Effector memory CD4-positive, alpha-beta T cell (primary cell): ENCODE measurements at regions not wholly inside any gene's neighbourhood (a gene's known extent, or its start where the extent isn't known, plus 50 kb on each side); places are given as distances from the start of the nearest gene placed in this dataset.
"Not testable (repeated sequence)": the region's sequence is repeated elsewhere in the genome, so short reads cannot be mapped to it uniquely, and the experiment has no call there.

Source experiments
- DNase-seq, 3 donors: peaks; one replicate each; pipeline ENCODE4 v3.0.0-alpha.2; 2020
- H3K27ac ChIP-seq: 2 replicates; pipeline ENCODE4 v1.7.0; 2013; ENCODE audit warnings: mild to moderate bottlenecking, low read length, moderate library complexity; ENCODE audit not compliant: insufficient read depth, poor library complexity, severe bottlenecking
- H3K27me3 ChIP-seq: replicated peaks from 2 replicates; pipeline ENCODE4 v1.7.0; 2013; ENCODE audit warnings: mild to moderate bottlenecking, low read length; ENCODE audit not compliant: insufficient read depth, control insufficient read depth, poor library complexity, severe bottlenecking
- H3K36me3 ChIP-seq: 2 replicates; pipeline ENCODE4 v1.7.0; 2013; ENCODE audit warnings: mild to moderate bottlenecking, low read length, moderate library complexity; ENCODE audit not compliant: control insufficient read depth, insufficient read depth
- H3K4me1 ChIP-seq: 2 replicates; pipeline ENCODE4 v1.7.0; 2013; ENCODE audit warnings: low read length, mild to moderate bottlenecking; ENCODE audit not compliant: control insufficient read depth, insufficient read depth, poor library complexity, severe bottlenecking
- H3K4me3 ChIP-seq: 2 replicates; pipeline ENCODE4 v1.7.0; 2013; ENCODE audit warnings: low read length, low read depth, mild to moderate bottlenecking; ENCODE audit not compliant: insufficient read depth, poor library complexity, severe bottlenecking
- H3K9me3 ChIP-seq: 2 replicates; pipeline ENCODE4 v1.7.0; 2013; ENCODE audit warnings: mild to moderate bottlenecking, low read length, moderate library complexity; ENCODE audit not compliant: control insufficient read depth

DNA sequence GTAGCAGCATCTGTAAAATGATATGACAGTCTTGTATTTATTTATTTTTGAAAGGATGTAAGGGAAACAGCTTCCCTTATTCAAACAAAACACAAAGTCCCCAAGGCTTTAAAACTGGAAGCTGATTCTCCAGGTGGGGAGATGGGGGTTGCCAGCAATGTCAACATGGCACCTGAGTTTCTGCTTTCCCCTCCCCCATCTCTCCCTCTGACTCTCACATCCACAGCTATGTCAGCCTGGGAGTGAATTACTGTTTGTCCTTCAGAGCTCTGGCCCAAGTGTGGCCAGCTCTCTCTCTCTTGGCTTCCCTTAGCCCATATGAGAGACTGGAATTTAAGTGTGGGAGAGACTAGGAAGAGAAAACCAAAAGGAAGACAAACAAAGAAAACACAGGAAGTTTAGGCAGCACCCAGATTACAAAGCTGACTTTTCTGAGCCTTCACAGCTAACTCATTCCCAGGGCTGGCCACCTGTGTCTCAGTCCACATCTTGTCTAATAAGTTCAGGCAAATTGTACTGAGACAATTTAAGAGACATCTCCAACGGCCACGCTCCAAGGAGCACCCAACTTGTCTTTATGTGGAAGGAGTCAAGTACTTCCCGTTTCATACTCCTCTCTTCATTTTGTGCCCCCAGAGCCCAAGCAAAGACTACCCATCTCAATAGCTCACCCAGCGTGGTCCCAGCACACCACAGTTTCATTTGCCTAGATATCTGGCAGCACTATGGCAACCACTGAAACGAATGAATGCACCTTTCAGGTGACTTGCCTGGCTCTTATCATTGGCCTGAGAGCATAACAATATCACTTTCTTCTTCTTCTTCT, 69.2 kb downstream of the SOX9 start:
- Histone ChIP-seq H3K27ac (no peak overlapping the region), H3K4me3 (no peak overlapping the region), H3K9me3 (no peaks in the 10 kb centered on the region), H3K4me1 (no peaks in the 10 kb centered on the region), H3K27me3 (no peaks in the 10 kb centered on the region), H3K36me3 (no peaks in the 10 kb centered on the region)
- no peak for DNase-seq

DNA sequence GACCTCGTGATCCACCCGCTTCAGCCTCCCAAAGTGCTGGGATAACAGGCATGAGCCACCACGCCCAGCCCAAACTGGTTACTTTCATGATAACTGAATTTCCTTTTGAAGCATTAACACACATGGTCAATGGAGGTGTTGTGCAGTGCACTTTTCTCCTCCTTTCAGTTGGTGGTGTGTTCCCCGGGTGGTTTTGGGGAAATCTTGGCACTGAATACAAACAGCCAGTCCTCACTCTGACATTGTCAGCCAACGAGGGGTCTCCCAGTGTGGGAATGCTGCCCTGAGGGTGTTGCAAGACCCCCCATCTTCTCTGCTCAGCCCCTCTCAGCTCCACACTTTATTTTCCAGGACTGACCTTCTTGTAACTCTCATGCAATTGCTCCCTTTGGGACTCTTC, 70.5 kb downstream of the SOX9 start:
- DNase-seq = no peak
- no peaks in the 10 kb centered on the region for H3K36me3 ChIP-seq

DNA sequence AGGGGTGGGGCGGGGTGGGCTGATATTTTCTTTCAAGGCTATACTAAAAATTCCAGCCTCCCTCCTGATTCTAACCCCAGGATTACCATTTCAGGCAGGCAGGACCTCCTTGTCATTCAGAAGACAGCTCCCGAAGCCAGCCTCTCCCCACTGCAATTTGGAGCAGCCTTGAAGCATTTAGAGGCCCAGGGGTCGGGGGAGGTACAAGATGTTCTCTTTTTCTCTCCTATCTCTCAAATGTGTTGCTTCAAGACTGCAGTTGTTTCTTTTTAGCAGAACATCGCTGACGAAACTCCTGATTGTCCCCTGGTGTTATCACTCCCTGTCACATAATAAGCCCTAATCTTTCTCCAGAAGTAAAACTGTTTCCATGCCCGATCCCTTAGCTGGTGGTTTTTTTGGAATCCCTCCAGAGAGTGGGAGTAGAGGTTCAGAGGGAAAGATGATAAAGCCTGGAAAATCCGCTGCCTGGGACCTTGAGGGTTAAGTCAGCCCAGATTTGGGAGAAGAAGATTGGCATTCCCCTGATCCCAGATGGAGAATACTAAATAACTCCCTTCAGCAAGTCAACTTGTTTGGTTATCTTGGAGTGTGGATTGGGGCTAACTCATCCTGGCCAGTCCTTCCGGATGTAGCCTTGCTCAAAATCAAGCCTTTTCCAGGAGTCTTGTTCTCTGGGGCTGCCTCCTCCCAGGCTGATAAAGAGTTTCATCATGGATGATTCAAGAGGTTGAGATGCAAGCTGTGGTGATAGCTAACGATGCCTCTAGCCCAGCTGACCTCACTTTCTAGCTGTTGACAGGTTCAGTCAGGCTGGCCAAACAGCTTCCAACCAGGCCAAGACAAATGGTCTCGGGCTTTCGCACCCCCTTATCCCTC, 71.3 kb downstream of the SOX9 start:
- Histone ChIP-seq H3K27ac (no peak overlapping the region), H3K27me3 (no peaks in the 10 kb centered on the region), H3K36me3 (no peaks in the 10 kb centered on the region), H3K9me3 (no peaks in the 10 kb centered on the region), H3K4me3 (no peak overlapping the region), H3K4me1 (no peaks in the 10 kb centered on the region)
- DNase-seq = no peak

More for the DNA sequence above, 70.5 kb downstream of the SOX9 start:
- Histone ChIP-seq H3K9me3 (no peaks in the 10 kb centered on the region), H3K4me1 (no peaks in the 10 kb centered on the region), H3K27ac (no peak overlapping the region), H3K27me3 (no peaks in the 10 kb centered on the region), H3K4me3 (no peak overlapping the region)

DNA sequence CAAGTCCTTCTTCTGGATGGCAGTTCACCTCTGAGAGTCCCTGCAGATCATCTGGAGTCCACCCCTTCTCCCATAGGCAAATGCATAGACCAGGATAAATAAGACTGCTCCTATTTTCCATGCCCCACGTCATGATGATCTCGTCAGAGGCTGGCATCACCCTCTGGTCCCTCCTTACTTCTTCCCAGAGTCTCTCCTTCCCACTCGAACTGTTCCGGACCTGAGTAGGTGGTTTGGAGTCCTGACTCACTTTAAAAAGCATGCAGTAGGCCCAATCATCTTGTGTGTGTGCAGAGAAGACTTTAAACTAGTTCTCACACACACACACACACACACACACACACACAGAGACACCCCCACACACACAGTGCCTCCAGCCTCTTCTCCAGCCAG, 72.0 kb downstream of the SOX9 start:
- no peak for DNase-seq
- no peak overlapping the region for H3K27ac ChIP-seq
- no peaks in the 10 kb centered on the region for H3K27me3 ChIP-seq
- H3K4me1 ChIP-seq = no peaks in the 10 kb centered on the region
- H3K4me3 ChIP-seq = no peak overlapping the region
- H3K36me3 ChIP-seq = no peaks in the 10 kb centered on the region
- H3K9me3 ChIP-seq = no peaks in the 10 kb centered on the region

DNA sequence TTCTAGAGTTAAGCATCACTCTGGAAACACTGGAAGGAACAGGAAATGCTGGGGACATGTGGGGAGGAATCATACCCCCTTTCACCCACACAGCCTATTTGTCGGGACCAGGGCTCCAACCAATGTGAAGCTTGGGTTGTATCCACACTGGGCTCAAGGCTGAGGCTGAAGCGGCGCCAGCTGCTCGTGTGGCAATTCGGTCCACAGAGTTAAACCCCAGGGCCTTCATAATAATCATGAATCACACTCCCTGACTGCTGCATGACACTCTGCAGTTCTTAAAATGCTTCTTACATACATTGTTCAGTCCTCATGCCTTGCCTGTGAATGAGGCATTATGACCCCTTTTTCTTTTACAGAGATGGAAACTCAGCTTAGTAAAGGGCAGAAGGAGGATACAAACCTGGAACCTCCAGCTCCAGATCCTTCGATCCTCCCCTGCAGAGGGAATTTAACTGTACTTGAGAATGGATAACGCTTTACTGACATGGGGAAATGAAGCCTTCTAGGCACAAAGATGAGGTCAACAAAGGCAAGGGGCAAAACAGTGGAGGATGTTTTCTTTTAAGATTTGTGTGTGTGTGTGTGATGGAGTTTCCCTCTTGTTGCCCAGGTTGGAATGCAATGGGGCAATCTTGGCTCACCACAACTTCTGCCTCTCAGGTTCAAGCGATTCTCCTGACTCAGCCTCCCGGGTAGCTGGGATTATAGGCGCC, 72.7 kb downstream of the SOX9 start:
- no peaks in the 10 kb centered on the region for H3K4me1 ChIP-seq
- H3K27ac ChIP-seq = no peak overlapping the region
- no peaks in the 10 kb centered on the region for H3K9me3 ChIP-seq
- H3K36me3 ChIP-seq = no peaks in the 10 kb centered on the region
- no peak for DNase-seq
- no peak overlapping the region for H3K4me3 ChIP-seq
- H3K27me3 ChIP-seq = no peaks in the 10 kb centered on the region

DNA sequence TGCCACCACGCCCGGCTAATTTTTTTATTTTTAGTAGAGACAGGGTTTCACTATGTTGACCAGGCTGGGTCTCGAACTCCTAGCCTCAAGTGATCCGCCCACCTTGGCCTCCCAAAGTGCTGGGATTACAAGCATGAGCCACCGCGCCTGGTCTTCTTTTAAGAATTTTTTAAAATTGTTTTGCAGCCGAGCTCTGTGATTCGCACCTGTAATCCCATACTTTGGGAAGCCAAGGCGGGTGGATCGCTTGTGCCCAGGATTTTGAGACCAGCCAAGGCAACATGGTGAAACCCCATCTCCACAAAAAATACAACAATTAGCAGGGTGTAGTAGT, 73.3 kb downstream of the SOX9 start:
- not testable (repeated sequence) for DNase-seq, H3K4me3 ChIP-seq, H3K9me3 ChIP-seq, H3K4me1 ChIP-seq, H3K27me3 ChIP-seq, H3K36me3 ChIP-seq, H3K27ac ChIP-seq

DNA sequence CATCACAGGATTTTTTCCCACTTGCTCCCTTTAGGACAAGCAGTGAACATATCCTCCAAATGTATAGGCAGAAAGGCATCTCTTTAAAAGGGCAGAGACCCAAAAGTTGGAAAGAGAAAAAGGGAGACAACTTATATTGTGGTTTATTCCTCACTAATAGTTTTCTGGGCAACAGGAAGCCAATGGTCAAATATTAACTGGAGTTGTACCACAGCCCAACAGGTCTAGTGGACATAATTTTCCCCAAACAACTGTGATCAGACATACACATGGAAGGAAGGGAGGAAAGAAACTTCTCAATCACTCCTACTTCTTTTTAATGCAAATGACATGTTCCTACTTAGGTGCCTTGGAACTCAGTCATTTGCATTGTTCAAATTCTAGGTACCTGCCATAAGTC, 78.4 kb downstream of the SOX9 start:
- H3K27ac ChIP-seq = no peak overlapping the region
- no peak for DNase-seq
- H3K9me3 ChIP-seq = no peaks in the 10 kb centered on the region
- no peaks in the 10 kb centered on the region for H3K36me3 ChIP-seq
- H3K4me3 ChIP-seq = no peak overlapping the region
- no peaks in the 10 kb centered on the region for H3K4me1 ChIP-seq
- H3K27me3 ChIP-seq = no peaks in the 10 kb centered on the region

DNA sequence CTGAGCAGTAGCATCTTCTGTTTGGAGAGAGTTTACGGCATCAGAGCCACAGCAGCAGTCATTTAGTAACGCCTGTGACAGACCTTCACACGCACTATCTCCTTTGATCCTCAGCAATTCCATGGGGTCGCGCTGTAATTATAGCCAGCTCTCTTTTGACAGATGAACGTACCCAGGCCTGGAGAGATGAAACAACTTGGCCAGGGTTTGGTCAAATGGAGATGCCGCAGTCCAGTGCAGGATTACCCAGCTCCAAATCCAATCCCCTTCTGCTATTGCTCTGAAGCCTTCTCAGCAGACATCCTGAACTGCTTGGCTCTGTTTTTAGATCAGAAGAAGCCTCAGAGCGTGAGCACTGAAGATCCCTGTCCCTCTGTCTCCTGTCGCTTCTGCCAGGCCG, 83.9 kb downstream of the SOX9 start:
- no peaks in the 10 kb centered on the region for H3K9me3 ChIP-seq
- DNase-seq = no peak

DNA sequence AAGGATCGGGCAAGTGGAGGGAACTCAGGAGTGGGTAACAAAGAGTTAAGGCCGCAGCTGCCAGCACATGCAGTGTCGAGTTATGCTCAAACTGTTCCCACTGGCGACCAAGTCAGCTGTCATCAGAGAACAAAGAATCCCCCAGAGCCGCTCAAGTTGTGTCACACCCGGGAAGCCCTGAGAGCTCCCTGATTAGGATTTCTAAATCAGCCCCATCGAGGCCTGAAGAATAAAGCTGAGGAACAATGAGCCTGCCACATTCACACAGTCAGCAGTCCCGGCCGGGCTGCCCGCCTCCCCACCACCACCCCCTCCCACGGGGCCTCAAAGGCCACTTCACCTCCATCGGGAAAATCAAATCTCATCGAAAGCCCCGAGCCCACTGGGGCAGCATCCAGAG, 84.5 kb downstream of the SOX9 start:
- no peaks in the 10 kb centered on the region for H3K36me3 ChIP-seq
- H3K27me3 ChIP-seq = no peaks in the 10 kb centered on the region
- no peaks in the 10 kb centered on the region for H3K4me1 ChIP-seq
- H3K27ac ChIP-seq = no peak overlapping the region
- H3K9me3 ChIP-seq = no peaks in the 10 kb centered on the region
- H3K4me3 ChIP-seq = no peak overlapping the region
- DNase-seq = no peak

More for the DNA sequence above, 83.9 kb downstream of the SOX9 start:
- H3K4me1 ChIP-seq = no peaks in the 10 kb centered on the region
- no peaks in the 10 kb centered on the region for H3K36me3 ChIP-seq
- H3K4me3 ChIP-seq = no peak overlapping the region
- no peaks in the 10 kb centered on the region for H3K27me3 ChIP-seq
- no peak overlapping the region for H3K27ac ChIP-seq

DNA sequence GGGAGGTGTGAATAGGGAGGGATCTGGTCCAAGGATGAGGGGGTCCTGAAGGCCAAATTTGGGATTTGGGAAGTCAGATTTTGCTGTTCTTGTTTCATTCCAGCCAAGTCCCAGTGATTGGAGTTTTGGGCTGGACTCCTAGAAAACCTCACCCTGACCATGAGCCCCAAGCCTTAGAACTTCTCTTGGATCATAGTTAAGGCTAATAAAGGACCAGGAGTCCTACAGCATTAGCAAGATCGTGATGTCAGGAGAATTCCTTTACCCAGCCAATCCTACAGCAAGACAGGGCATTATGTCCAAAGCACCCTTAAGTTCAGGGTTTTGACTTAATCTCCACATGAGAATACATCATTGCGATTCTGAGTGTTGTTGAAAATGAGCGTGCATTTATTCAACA, 85.0 kb downstream of the SOX9 start:
- Histone ChIP-seq H3K4me1 (no peaks in the 10 kb centered on the region), H3K4me3 (no peak overlapping the region), H3K36me3 (no peaks in the 10 kb centered on the region), H3K9me3 (no peaks in the 10 kb centered on the region), H3K27me3 (no peaks in the 10 kb centered on the region), H3K27ac (no peak overlapping the region)
- no peak for DNase-seq
